ENCODE measurements at regions not wholly inside any gene's neighbourhood (a gene's known extent, or its start where the extent isn't known, plus 50 kb on each side); places are given as distances from the start of the nearest gene placed in this dataset.

DNA sequence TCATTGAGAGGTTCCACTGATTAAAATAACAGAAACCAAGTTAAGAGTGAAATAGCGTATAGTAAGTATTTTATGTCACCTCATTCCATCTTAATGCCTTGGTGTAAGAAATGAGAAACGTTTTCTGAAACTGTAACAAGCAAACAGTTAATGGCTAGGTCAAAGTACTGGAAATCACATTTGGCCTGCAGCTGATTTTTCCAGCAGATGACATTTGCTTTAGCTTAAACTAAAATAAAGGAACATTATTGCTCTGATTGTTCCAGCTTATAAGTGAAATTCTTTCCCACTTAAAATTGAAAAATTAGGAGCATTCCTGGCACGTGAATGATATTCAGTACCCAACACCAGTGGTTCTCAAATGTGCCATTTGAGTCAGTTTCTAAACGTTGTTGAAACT lies 213.6 kb upstream of the DPP6 start:
- Histone ChIP-seq H3K4me1 (ENCODE audit: control insufficient read depth in 4 of 4, insufficient read depth in 4 of 4, low read length in 3 of 4) (no peaks in the 10 kb centered on the region), H3K27me3 (ENCODE audit: control insufficient read depth in 4 of 4, insufficient read depth in 4 of 4, low read length in 3 of 4) (no peaks in the 10 kb centered on the region), H3K9ac (ENCODE audit: low read depth in 1 of 2, low read length in 2 of 2) (no peak overlapping the region), H3K36me3 (ENCODE audit: control insufficient read depth in 4 of 4, insufficient read depth in 3 of 4, low read depth in 1 of 4, low read length in 3 of 4) (no peaks in the 10 kb centered on the region), H3K4me3 (ENCODE audit: low read depth in 1 of 3, low read length in 3 of 3) (no peak overlapping the region), H3K9me3 (ENCODE audit: control insufficient read depth in 4 of 4, low read length in 3 of 4) (peaks cover 0 to 3% (median under 1%) of the 10 kb centered on the region in 4 donors), H3K27ac (ENCODE audit: low read depth in 1 of 2, low read length in 2 of 2) (no peak overlapping the region)
- TF ChIP-seq RXRA (IDR thresholded peaks at IDR 0.05), result no peak
- TF ChIP-seq SP1 (IDR thresholded peaks at IDR 0.05), result no peak
- TF ChIP-seq, protein P1, sequence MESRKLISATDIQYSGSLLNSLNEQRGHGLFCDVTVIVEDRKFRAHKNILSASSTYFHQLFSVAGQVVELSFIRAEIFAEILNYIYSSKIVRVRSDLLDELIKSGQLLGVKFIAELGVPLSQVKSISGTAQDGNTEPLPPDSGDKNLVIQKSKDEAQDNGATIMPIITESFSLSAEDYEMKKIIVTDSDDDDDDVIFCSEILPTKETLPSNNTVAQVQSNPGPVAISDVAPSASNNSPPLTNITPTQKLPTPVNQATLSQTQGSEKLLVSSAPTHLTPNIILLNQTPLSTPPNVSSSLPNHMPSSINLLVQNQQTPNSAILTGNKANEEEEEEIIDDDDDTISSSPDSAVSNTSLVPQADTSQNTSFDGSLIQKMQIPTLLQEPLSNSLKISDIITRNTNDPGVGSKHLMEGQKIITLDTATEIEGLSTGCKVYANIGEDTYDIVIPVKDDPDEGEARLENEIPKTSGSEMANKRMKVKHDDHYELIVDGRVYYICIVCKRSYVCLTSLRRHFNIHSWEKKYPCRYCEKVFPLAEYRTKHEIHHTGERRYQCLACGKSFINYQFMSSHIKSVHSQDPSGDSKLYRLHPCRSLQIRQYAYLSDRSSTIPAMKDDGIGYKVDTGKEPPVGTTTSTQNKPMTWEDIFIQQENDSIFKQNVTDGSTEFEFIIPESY (IDR thresholded peaks at IDR 0.05), result no peak
- TF ChIP-seq NR2F2 (IDR thresholded peaks at IDR 0.05), result no peak
- TF ChIP-seq FOXA2 (IDR thresholded peaks at IDR 0.05), result no peak
- no peak for DNase-seq (ENCODE audit: low spot score)
- 59% methylated on average over 4 of the region's 4 CpGs for WGBS

DNA sequence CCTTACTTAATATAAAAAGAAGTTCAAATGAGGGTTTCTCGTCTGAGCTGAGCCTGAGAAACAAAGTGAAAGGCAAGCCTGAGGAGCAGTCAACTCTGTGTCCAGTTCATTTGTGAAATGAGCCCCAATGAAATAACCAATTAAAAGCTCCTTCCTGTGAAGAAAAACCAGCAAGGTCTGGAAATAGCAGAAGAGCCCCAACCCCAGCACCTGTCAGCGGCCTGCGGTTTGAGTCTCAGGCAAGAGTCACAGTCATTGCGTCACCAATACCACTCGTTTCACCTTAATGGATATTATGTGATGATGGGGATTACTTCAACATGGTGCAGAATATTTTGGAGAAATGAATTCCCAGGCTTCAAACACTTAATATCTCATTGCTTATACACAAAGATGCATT lies 211.3 kb upstream of the DPP6 start:
- Histone ChIP-seq H3K27ac (ENCODE audit: low read depth in 1 of 2, low read length in 2 of 2) (no peak overlapping the region), H3K9ac (ENCODE audit: low read depth in 1 of 2, low read length in 2 of 2) (no peak overlapping the region), H3K9me3 (ENCODE audit: control insufficient read depth in 4 of 4, low read length in 3 of 4) (peaks cover 0 to 3% (median under 1%) of the 10 kb centered on the region in 4 donors), H3K4me1 (ENCODE audit: control insufficient read depth in 4 of 4, insufficient read depth in 4 of 4, low read length in 3 of 4) (no peaks in the 10 kb centered on the region), H3K4me3 (ENCODE audit: low read depth in 1 of 3, low read length in 3 of 3) (no peak overlapping the region), H3K27me3 (ENCODE audit: control insufficient read depth in 4 of 4, insufficient read depth in 4 of 4, low read length in 3 of 4) (no peaks in the 10 kb centered on the region), H3K36me3 (ENCODE audit: control insufficient read depth in 4 of 4, insufficient read depth in 3 of 4, low read depth in 1 of 4, low read length in 3 of 4) (no peaks in the 10 kb centered on the region)
- no peak for DNase-seq (ENCODE audit: low spot score)
- TF ChIP-seq EGR1 (IDR thresholded peaks at IDR 0.05; ENCODE audit: low read depth in 2 of 2) (no peak), YY1 (IDR thresholded peaks at IDR 0.05) (no peak), TAF1 (conservative IDR thresholded peaks at IDR 0.05) (no peak), JUND (IDR thresholded peaks at IDR 0.05) (no peak)
- TF ChIP-seq, protein P2, sequence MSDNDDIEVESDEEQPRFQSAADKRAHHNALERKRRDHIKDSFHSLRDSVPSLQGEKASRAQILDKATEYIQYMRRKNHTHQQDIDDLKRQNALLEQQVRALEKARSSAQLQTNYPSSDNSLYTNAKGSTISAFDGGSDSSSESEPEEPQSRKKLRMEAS (IDR thresholded peaks at IDR 0.05), result no peak
- 81% methylated on average over 5 of the region's 5 CpGs for WGBS

DNA sequence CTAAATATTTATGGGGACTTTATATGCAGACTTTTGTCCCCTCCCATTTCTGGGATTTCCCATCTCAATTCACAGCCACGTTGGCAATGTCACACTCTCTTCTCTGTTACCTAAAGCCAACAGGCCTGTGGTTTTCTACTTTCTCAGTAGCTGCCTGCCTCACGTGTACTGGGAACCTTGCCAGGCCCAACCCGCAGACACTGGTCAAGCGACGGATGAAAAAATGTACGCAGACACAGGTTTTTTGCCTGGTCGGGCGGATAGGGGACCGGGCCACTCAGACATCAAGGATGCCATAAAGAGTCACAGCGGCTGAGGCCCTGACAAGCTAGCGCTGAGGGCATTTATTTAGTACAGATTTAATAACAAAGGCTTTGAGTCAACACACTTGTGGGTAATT lies 204.4 kb upstream of the DPP6 start:
- 85% methylated on average over 11 of the region's 11 CpGs for WGBS
- Histone ChIP-seq H3K4me1 (ENCODE audit: control insufficient read depth in 4 of 4, insufficient read depth in 4 of 4, low read length in 3 of 4) (no peaks in the 10 kb centered on the region), H3K4me3 (ENCODE audit: low read depth in 1 of 3, low read length in 3 of 3) (no peak overlapping the region), H3K27me3 (ENCODE audit: control insufficient read depth in 4 of 4, insufficient read depth in 4 of 4, low read length in 3 of 4) (no peaks in the 10 kb centered on the region), H3K9me3 (ENCODE audit: control insufficient read depth in 4 of 4, low read length in 3 of 4) (peaks cover 0 to 3% (median 1%) of the 10 kb centered on the region in 4 donors), H3K27ac (ENCODE audit: low read depth in 1 of 2, low read length in 2 of 2) (no peak overlapping the region), H3K9ac (ENCODE audit: low read depth in 1 of 2, low read length in 2 of 2) (no peak overlapping the region), H3K36me3 (ENCODE audit: control insufficient read depth in 4 of 4, insufficient read depth in 3 of 4, low read depth in 1 of 4, low read length in 3 of 4) (no peaks in the 10 kb centered on the region)
- TF ChIP-seq FOXA2 (IDR thresholded peaks at IDR 0.05) (no peak), YY1 (IDR thresholded peaks at IDR 0.05) (no peak), SP1 (IDR thresholded peaks at IDR 0.05) (no peak), NR2F2 (IDR thresholded peaks at IDR 0.05) (no peak), JUND (IDR thresholded peaks at IDR 0.05) (no peak), RAD21 (IDR thresholded peaks at IDR 0.05) (no peak), GABPA (IDR thresholded peaks at IDR 0.05 in 1 of 2, conservative IDR thresholded peaks at IDR 0.05 in 1 of 2) (no peak), HNF4G (IDR thresholded peaks at IDR 0.05) (no peak)
- TF ChIP-seq, protein P2 (IDR thresholded peaks at IDR 0.05), result no peak
- TF ChIP-seq, protein P1 (IDR thresholded peaks at IDR 0.05), result no peak
- no peak for DNase-seq (ENCODE audit: low spot score)

Data from liver (tissue), 7 donors.